Suprapubic skin (tissue), 4 donors: ENCODE measurements at regions not wholly inside any gene's neighbourhood (a gene's known extent, or its start where the extent isn't known, plus 50 kb on each side); places are given as distances from the start of the nearest gene placed in this dataset.

Source experiments
- DNase-seq, 2 donors: peaks; one replicate each; pipeline ENCODE4 v3.0.0-alpha.2; 2019; ENCODE audit warnings: low spot score in 2 of 2
- H3K27ac ChIP-seq: fragments of 200-600 bp; sonication (generic); one replicate; pipeline ENCODE4 v1.5.1; 2019
- H3K27me3 ChIP-seq: fragments of 200-600 bp; sonication (generic); one replicate; pipeline ENCODE4 v1.5.1; 2019
- H3K36me3 ChIP-seq: fragments of 200-600 bp; sonication (generic); one replicate; pipeline ENCODE4 v1.5.1; 2019
- H3K4me1 ChIP-seq: fragments of 200-600 bp; sonication (generic); one replicate; pipeline ENCODE4 v1.5.1; 2019
- H3K4me3 ChIP-seq: fragments of 200-600 bp; sonication (generic); one replicate; pipeline ENCODE4 v1.5.1; 2019; ENCODE audit warnings: mild to moderate bottlenecking
- H3K9me3 ChIP-seq: fragments of 200-600 bp; sonication (generic); one replicate; pipeline ENCODE4 v1.5.1; 2019
- EP300 ChIP-seq: sonication (generic); formaldehyde crosslinking; IDR thresholded peaks from one replicate; pipeline ENCODE4 v1.6.1; 2017; ENCODE audit warnings: antibody characterized with exemption
- POLR2A ChIP-seq, 2 donors: fragments of 450-650 bp; IDR thresholded peaks; one replicate each; pipeline ENCODE4 v1.6.1; 2017; ENCODE audit warnings: antibody characterized with exemption in 2 of 2, mild to moderate bottlenecking in 2 of 2, moderate library complexity in 2 of 2
- POLR2AphosphoS5 ChIP-seq, 3 donors: sonication (generic); formaldehyde crosslinking; IDR thresholded peaks; one replicate each; pipeline ENCODE4 v1.6.1; 2017; ENCODE audit warnings: antibody characterized with exemption in 3 of 3
- WGBS: methylation state at CpG from one replicate; pipeline ENCODE4 v1.1.5; 2018; 5-methylcytosine and 5-hydroxymethylcytosine counted together
- TF ChIP-seq, protein P1 (sequence below), 2 donors: fragments of 200-600 bp in 1 of 2; fragments of 450-650 bp in 1 of 2; sonication (generic) in 1 of 2; IDR thresholded peaks; one replicate each; pipeline ENCODE4 v1.5.1; 2016 to 2019; ENCODE audit warnings: antibody characterized with exemption in 2 of 2, mild to moderate bottlenecking in 1 of 2, moderate library complexity in 1 of 2

DNA sequence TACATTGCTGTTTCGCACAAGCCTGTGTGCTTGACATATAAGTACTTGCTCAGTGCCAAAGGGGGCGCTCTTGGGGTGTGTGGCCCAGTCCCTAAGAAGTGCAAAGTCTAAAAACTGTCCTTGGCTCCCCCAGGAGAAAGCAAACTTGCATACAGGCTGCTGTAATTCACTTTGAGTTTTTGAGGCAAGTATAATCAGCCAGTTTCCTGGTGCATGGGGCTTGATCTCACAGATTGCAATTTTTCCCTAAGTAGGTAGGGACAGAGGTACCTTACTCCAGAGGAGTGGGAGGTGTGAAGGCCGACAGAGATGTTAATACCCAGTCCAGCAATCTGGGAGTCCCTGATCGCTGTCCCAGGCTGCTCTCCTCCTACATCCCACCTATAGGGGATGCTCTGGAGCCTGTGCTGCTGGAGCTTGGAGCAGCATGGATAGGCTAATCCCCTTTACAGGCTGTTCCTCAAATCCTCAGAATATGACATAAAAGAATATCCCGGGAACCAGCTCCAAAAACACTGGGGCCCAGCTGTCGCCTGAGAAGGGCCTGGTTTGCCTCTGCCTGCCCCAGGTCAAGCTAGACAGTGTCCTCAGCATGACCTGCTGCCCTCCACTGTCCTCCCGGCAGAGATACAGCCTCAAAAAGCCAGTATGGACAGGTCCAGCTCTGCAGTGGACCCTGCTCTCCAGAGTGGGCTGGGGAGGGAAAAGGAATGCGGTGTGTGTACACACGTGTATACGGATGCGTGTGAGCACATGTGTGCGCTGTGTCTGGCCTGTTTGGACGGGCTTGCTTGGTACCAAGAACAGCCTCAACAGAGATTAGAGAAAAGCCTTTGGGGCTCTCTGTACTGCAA is 136.5 kb upstream of the HAAO start:
- no peak overlapping the region for H3K4me3 ChIP-seq
- no peaks in the 10 kb centered on the region for H3K36me3 ChIP-seq
- no peak for DNase-seq
- TF ChIP-seq POLR2AphosphoS5 (IDR thresholded peaks at IDR 0.05) (no peak), POLR2A (IDR thresholded peaks at IDR 0.05) (no peak)
- TF ChIP-seq, protein P1, sequence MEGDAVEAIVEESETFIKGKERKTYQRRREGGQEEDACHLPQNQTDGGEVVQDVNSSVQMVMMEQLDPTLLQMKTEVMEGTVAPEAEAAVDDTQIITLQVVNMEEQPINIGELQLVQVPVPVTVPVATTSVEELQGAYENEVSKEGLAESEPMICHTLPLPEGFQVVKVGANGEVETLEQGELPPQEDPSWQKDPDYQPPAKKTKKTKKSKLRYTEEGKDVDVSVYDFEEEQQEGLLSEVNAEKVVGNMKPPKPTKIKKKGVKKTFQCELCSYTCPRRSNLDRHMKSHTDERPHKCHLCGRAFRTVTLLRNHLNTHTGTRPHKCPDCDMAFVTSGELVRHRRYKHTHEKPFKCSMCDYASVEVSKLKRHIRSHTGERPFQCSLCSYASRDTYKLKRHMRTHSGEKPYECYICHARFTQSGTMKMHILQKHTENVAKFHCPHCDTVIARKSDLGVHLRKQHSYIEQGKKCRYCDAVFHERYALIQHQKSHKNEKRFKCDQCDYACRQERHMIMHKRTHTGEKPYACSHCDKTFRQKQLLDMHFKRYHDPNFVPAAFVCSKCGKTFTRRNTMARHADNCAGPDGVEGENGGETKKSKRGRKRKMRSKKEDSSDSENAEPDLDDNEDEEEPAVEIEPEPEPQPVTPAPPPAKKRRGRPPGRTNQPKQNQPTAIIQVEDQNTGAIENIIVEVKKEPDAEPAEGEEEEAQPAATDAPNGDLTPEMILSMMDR (IDR thresholded peaks at IDR 0.05), result peak in 1 of 2 donors; percentile 26
- 57% methylated on average over 9 of the region's 13 CpGs for WGBS
- H3K27me3 ChIP-seq, result no peaks in the 10 kb centered on the region
- peak overlapping the region; percentile 92 for H3K27ac ChIP-seq
- H3K4me1 ChIP-seq, result peaks cover 98% of the 10 kb centered on the region
- H3K9me3 ChIP-seq, result no peaks in the 10 kb centered on the region

- DNase-seq, result no peak
- Histone ChIP-seq H3K36me3 (no peaks in the 10 kb centered on the region), H3K4me1 (peaks cover 98% of the 10 kb centered on the region), H3K4me3 (no peak overlapping the region), H3K27ac (peak overlapping the region; percentile 92), H3K9me3 (no peaks in the 10 kb centered on the region), H3K27me3 (no peaks in the 10 kb centered on the region)
- WGBS, result 56% methylated on average over 9 of the region's 9 CpGs
- TF ChIP-seq, protein P1 (IDR thresholded peaks at IDR 0.05), result no peak
- TF ChIP-seq EP300, result no peak
- no peak for TF ChIP-seq POLR2A (IDR thresholded peaks at IDR 0.05)
- no peak for TF ChIP-seq POLR2AphosphoS5 (IDR thresholded peaks at IDR 0.05)
Measured at GRCh38 chr2:42928161-42928691, 135.8 kb upstream of the HAAO start.

DNA sequence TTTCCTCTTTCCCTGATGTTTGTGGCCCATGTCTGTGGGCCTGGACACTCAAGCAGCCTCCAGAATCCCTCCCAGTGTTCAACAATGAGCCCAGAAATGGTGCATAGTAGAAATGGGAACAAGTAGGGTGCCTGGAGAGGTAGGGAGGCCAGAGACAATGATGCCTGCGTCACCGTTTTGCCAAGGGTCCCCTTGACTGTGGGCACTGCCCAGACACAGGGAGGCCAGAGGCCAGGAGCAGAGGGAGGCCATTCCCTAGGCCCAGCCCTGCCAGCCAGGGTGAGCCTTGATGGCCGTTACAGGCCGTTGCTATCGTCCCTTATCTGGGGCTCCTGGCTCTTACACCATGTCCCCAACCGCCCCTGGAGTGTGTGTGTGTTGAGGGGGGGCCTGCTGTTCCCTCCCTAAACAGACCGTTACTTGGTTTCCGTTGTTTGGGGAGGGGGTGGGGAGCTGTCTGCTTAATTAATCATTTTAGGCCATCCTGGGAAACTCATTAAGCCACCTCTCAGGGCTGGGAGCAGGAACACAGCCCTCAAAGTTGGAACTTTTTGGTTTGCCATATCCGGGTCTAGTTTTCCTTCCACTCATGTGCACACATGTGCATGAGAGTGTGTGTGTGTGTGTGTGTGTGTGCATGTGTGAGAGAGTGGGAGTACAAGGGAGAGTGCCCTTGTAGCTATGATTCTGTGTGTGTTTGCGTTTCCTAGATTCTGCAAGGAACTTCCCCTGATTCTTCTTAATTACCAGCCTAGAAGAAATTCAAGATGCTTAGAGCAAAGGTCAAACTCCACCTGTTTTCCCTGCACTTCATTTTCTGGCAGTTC is 135.2 kb upstream of the HAAO start:
- H3K4me1 ChIP-seq, result peaks cover 98% of the 10 kb centered on the region
- H3K27ac ChIP-seq, result peak overlapping the region; percentile 92
- WGBS, result 65% methylated on average over 10 of the region's 10 CpGs
- no peak overlapping the region for H3K4me3 ChIP-seq
- no peaks in the 10 kb centered on the region for H3K9me3 ChIP-seq
- H3K36me3 ChIP-seq, result no peaks in the 10 kb centered on the region
- no peak for DNase-seq
- no peaks in the 10 kb centered on the region for H3K27me3 ChIP-seq
- TF ChIP-seq EP300 (no peak), POLR2A (IDR thresholded peaks at IDR 0.05) (no peak), POLR2AphosphoS5 (IDR thresholded peaks at IDR 0.05) (no peak)
- TF ChIP-seq, protein P1 (IDR thresholded peaks at IDR 0.05), result no peak

GRCh38 chr2:42926434-42927333 is 134.3 kb upstream of the HAAO start:
- Histone ChIP-seq H3K27ac (peak overlapping the region; percentile 92), H3K4me3 (no peak overlapping the region), H3K4me1 (peaks cover 98% of the 10 kb centered on the region), H3K9me3 (no peaks in the 10 kb centered on the region), H3K27me3 (no peaks in the 10 kb centered on the region), H3K36me3 (no peaks in the 10 kb centered on the region)
- TF ChIP-seq POLR2AphosphoS5 (IDR thresholded peaks at IDR 0.05), result no peak
- TF ChIP-seq EP300, result no peak
- no peak for TF ChIP-seq POLR2A (IDR thresholded peaks at IDR 0.05)
- TF ChIP-seq, protein P1 (IDR thresholded peaks at IDR 0.05), result no peak
- 46% methylated on average over 20 of the region's 26 CpGs for WGBS
- DNase-seq, result no peak
